Parathyroid adenoma (tissue), 2 donors: ENCODE measurements at regions not wholly inside any gene's neighbourhood (a gene's known extent, or its start where the extent isn't known, plus 50 kb on each side); places are given as distances from the start of the nearest gene placed in this dataset.

Source experiments
- H2AFZ ChIP-seq: fragments of 300-600 bp; sonication (generic); one replicate; pipeline ENCODE4 v1.7.0; 2017; ENCODE audit warnings: antibody characterized with exemption, mild to moderate bottlenecking
- H3K27ac ChIP-seq: fragments of 300-600 bp; sonication (generic); one replicate; pipeline ENCODE4 v1.7.0; 2017
- H3K27me3 ChIP-seq: fragments of 300-600 bp; sonication (generic); one replicate; pipeline ENCODE4 v1.7.0; 2017; ENCODE audit warnings: low read length; ENCODE audit not compliant: control insufficient read depth, insufficient read depth
- H3K36me3 ChIP-seq: fragments of 300-600 bp; sonication (generic); one replicate; pipeline ENCODE4 v1.7.0; 2017; ENCODE audit warnings: low read length; ENCODE audit not compliant: control insufficient read depth, insufficient read depth
- H3K4me1 ChIP-seq: fragments of 300-600 bp; sonication (generic); one replicate; pipeline ENCODE4 v1.7.0; 2017; ENCODE audit warnings: control low read depth
- H3K4me2 ChIP-seq: fragments of 300-600 bp; sonication (generic); one replicate; pipeline ENCODE4 v1.7.0; 2017; ENCODE audit warnings: low read length
- H3K4me3 ChIP-seq: fragments of 300-600 bp; sonication (generic); one replicate; pipeline ENCODE4 v1.7.0; 2017; ENCODE audit warnings: low read depth, low read length
- H3K79me2 ChIP-seq: fragments of 300-600 bp; sonication (generic); one replicate; pipeline ENCODE4 v1.7.0; 2017; ENCODE audit warnings: control low read depth
- H3K9ac ChIP-seq: fragments of 300-600 bp; sonication (generic); one replicate; pipeline ENCODE4 v1.7.0; 2017; ENCODE audit warnings: mild to moderate bottlenecking
- H3K9me3 ChIP-seq: fragments of 300-600 bp; sonication (generic); one replicate; pipeline ENCODE4 v1.7.0; 2017; ENCODE audit warnings: low read length; ENCODE audit not compliant: control insufficient read depth
- TF ChIP-seq, protein P1 (sequence below): fragments of 300-600 bp; sonication (generic); IDR thresholded peaks from one replicate; pipeline ENCODE4 v1.7.0; 2017; ENCODE audit warnings: antibody characterized with exemption, mild to moderate bottlenecking
- donor health status: primary hyperparathyroidism.

DNA sequence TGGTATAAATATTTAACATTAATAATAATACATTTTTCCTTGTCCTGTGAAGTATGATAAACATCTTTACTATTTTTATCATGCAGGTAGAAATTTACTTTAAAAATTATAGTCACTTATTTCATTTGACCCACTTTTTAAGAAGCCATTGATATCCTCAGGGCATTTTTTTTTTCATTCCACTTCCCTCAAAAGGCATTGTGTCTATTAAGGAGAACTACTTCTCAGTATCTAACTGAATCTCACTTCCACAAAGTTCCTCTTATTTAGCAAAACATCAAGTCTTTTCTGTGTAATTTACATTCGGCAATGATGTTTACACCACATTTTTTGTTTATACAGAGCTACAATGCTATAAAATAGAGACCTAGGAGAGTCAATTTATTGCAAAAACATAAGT lies 388.2 kb upstream of the AKR1E2 start:
- H3K27me3 ChIP-seq = no peaks in the 10 kb centered on the region
- H3K36me3 ChIP-seq = no peaks in the 10 kb centered on the region
- H3K4me1 ChIP-seq = no peaks in the 10 kb centered on the region
- TF ChIP-seq, protein P1, sequence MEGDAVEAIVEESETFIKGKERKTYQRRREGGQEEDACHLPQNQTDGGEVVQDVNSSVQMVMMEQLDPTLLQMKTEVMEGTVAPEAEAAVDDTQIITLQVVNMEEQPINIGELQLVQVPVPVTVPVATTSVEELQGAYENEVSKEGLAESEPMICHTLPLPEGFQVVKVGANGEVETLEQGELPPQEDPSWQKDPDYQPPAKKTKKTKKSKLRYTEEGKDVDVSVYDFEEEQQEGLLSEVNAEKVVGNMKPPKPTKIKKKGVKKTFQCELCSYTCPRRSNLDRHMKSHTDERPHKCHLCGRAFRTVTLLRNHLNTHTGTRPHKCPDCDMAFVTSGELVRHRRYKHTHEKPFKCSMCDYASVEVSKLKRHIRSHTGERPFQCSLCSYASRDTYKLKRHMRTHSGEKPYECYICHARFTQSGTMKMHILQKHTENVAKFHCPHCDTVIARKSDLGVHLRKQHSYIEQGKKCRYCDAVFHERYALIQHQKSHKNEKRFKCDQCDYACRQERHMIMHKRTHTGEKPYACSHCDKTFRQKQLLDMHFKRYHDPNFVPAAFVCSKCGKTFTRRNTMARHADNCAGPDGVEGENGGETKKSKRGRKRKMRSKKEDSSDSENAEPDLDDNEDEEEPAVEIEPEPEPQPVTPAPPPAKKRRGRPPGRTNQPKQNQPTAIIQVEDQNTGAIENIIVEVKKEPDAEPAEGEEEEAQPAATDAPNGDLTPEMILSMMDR = no peak
- no peak overlapping the region for H3K9ac ChIP-seq
- H3K27ac ChIP-seq = no peak overlapping the region
- no peak overlapping the region for H3K4me2 ChIP-seq
- H3K9me3 ChIP-seq = no peaks in the 10 kb centered on the region
- H3K79me2 ChIP-seq = no peaks in the 10 kb centered on the region
- no peak overlapping the region for H3K4me3 ChIP-seq
- H2AFZ ChIP-seq = no peak overlapping the region

DNA sequence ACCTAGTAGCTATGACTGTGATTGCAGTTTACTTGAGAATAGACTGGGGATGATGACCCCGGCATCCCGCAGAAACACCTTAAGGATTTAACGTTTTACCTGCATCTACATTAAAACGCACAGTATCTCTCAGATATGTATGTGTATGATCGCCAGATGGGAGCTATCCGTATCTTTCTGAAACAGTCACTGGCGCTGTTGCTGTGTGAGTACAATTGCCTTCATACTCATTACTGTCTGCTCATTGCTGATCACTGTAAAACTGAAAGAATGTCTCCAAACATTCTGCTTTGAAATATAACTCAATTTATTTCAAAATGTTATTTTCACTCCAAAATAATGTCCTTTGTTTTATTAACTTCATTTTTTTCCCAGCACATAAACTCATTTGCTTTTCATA lies 388.9 kb upstream of the AKR1E2 start:
- H2AFZ ChIP-seq = no peak overlapping the region
- TF ChIP-seq, protein P1 = no peak
- no peaks in the 10 kb centered on the region for H3K4me1 ChIP-seq
- no peaks in the 10 kb centered on the region for H3K79me2 ChIP-seq
- H3K27me3 ChIP-seq = no peaks in the 10 kb centered on the region
- no peak overlapping the region for H3K27ac ChIP-seq
- H3K9ac ChIP-seq = no peak overlapping the region
- H3K9me3 ChIP-seq = no peaks in the 10 kb centered on the region
- H3K36me3 ChIP-seq = no peaks in the 10 kb centered on the region
- no peak overlapping the region for H3K4me3 ChIP-seq
- H3K4me2 ChIP-seq = no peak overlapping the region

DNA sequence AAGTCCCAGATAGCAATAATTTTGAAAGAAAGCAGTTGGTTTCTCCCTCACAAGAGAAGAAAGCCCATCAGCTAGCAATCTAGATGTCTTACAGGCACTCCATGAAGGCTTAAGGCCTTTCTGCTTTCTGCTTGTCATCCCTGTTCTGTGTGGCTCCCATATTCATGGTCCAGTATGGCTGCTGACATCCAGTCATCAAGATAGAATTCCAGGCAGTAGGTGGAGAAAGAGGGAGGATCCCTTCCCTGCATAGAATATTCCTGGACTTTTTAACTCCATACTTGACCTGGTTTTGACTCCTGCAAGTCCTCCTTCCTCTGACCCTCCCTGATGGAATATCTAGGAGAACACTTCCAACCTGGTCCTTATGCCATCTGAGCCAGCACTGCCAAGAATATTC lies 389.9 kb upstream of the AKR1E2 start:
- no peaks in the 10 kb centered on the region for H3K36me3 ChIP-seq
- no peak overlapping the region for H2AFZ ChIP-seq
- no peak overlapping the region for H3K4me2 ChIP-seq
- no peaks in the 10 kb centered on the region for H3K4me1 ChIP-seq
- no peak overlapping the region for H3K27ac ChIP-seq
- H3K9me3 ChIP-seq = no peaks in the 10 kb centered on the region
- H3K79me2 ChIP-seq = no peaks in the 10 kb centered on the region
- TF ChIP-seq, protein P1 = no peak
- H3K9ac ChIP-seq = no peak overlapping the region
- H3K4me3 ChIP-seq = no peak overlapping the region
- H3K27me3 ChIP-seq = no peaks in the 10 kb centered on the region

DNA sequence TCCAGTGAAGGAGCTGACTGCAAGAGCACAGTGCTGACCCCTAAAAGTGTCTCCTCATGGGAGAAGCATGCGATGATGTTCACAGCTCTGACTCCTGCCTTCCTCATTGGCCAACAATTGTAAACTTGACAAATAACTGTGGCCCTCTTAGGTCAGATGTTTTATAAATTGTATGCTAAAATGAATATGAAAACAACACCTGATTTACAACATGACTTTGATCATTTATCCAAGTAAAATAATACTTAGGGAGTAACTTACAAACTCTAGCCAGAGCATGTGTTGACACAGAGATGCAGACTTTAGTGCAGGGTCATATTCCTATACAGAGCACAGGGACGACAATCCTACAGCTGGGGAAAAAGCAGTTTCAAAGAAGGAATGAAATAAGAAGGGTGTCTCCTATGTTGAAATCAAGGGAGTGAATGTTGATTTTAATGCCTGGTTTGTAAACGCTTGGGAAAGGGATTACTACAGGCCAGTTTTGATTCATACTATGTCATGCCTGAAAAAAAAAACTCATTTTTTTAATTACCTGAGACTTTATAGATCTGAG lies 391.4 kb upstream of the AKR1E2 start:
- Histone ChIP-seq H3K4me1 (no peaks in the 10 kb centered on the region), H3K27ac (no peak overlapping the region), H3K9ac (no peak overlapping the region), H3K4me3 (no peak overlapping the region), H3K79me2 (no peaks in the 10 kb centered on the region), H3K9me3 (no peaks in the 10 kb centered on the region), H3K4me2 (no peak overlapping the region), H3K27me3 (no peaks in the 10 kb centered on the region), H3K36me3 (no peaks in the 10 kb centered on the region), H2AFZ (no peak overlapping the region)
- TF ChIP-seq, protein P1 = no peak

DNA sequence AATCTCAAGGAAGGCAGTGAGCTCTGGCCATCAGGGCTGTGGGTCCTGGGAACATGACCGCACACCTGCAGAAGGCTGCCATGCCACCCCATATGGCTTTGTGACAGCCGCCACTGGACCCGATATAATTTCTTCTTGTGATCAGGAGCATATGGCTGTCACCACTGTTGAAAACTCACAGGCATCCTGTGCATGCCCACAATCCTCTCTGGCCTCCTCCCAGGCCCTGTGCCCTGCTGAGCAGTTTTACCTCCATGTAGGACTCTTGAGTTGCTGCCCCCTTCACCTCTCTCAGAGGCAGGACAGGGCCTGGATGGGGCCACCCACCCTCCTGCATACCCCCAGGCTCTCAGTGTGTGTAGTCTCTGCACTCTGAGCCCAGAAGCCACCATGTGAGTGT lies 391.9 kb upstream of the AKR1E2 start:
- no peak overlapping the region for H3K27ac ChIP-seq

More for the DNA sequence above, 391.9 kb upstream of the AKR1E2 start:
- TF ChIP-seq, protein P1 = no peak
- H3K4me1 ChIP-seq = no peaks in the 10 kb centered on the region
- H3K4me2 ChIP-seq = no peak overlapping the region
- H3K9me3 ChIP-seq = no peaks in the 10 kb centered on the region
- no peak overlapping the region for H2AFZ ChIP-seq
- H3K27me3 ChIP-seq = no peaks in the 10 kb centered on the region
- no peaks in the 10 kb centered on the region for H3K79me2 ChIP-seq
- H3K36me3 ChIP-seq = no peaks in the 10 kb centered on the region
- H3K9ac ChIP-seq = no peak overlapping the region
- H3K4me3 ChIP-seq = no peak overlapping the region
